CD8-positive, alpha-beta memory T cell (primary cell): ENCODE measurements at regions not wholly inside any gene's neighbourhood (a gene's known extent, or its start where the extent isn't known, plus 50 kb on each side); places are given as distances from the start of the nearest gene placed in this dataset.
A peak's percentile ranks its signal among the peaks of the same experiment; 100 is the strongest.
"Not testable (repeated sequence)": the region's sequence is repeated elsewhere in the genome, so short reads cannot be mapped to it uniquely, and the experiment has no call there.

Experiments used
- CTCF ChIA-PET: fragments of 350-600 bp; sonication (Branson Sonifier 250); formaldehyde crosslinking; loops from one replicate; lab custom pipeline; 2021; ENCODE audit warnings: antibody characterized with exemption; lab: Charles Lee
- POLR2A ChIA-PET: fragments of 350-600 bp; sonication (Branson Sonifier 250); formaldehyde crosslinking; loops from one replicate; lab custom pipeline; 2021; ENCODE audit warnings: antibody characterized with exemption; lab: Charles Lee
- DNase-seq, 5 donors: peaks; one replicate each; pipeline versions ENCODE4 v3.0.0 to v3.0.0-alpha.2; 2020 to 2022; ENCODE audit warnings: mixed read lengths in 1 of 5
- H3K27ac ChIP-seq: one replicate; pipeline ENCODE4 v1.7.0; 2013; ENCODE audit warnings: low read depth, mild to moderate bottlenecking, low read length, moderate library complexity
- H3K27me3 ChIP-seq: 2 replicates; pipeline ENCODE4 v1.7.0; 2013; ENCODE audit warnings: low read length, mild to moderate bottlenecking; ENCODE audit not compliant: insufficient read depth, poor library complexity, severe bottlenecking
- H3K36me3 ChIP-seq: 2 replicates; pipeline ENCODE4 v1.7.0; 2013; ENCODE audit warnings: mild to moderate bottlenecking, low read length, moderate library complexity; ENCODE audit not compliant: insufficient read depth
- H3K4me1 ChIP-seq: 2 replicates; pipeline ENCODE4 v1.7.0; 2013; ENCODE audit warnings: mild to moderate bottlenecking, low read length, moderate library complexity; ENCODE audit not compliant: insufficient read depth
- H3K4me3 ChIP-seq: 2 replicates; pipeline ENCODE4 v1.7.0; 2013; ENCODE audit warnings: mild to moderate bottlenecking, low read length
- H3K9me3 ChIP-seq: 2 replicates; pipeline ENCODE4 v1.7.0; 2013; ENCODE audit warnings: mild to moderate bottlenecking, low read length
- H3K27ac Mint-ChIP-seq, 8 donors: one replicate each; pipeline ENCODE4 v1.8.0; 2020 to 2021; ENCODE audit warnings: mixed read lengths in 8 of 8, mild to moderate bottlenecking in 6 of 8, inconsistent platforms in 3 of 8, moderate library complexity in 3 of 8
- H3K27me3 Mint-ChIP-seq, 2 donors: one replicate each; pipeline ENCODE4 v1.8.0; 2020 to 2021; ENCODE audit warnings: mixed read lengths in 2 of 2, mild to moderate bottlenecking in 1 of 2, moderate library complexity in 1 of 2
- H3K36me3 Mint-ChIP-seq, 3 donors: one replicate each; pipeline ENCODE4 v1.8.0; 2020 to 2021; ENCODE audit warnings: mixed read lengths in 3 of 3, inconsistent platforms in 1 of 3, mild to moderate bottlenecking in 1 of 3
- H3K4me1 Mint-ChIP-seq, 3 donors: one replicate each; pipeline ENCODE4 v1.8.0; 2020 to 2021; ENCODE audit warnings: mixed read lengths in 3 of 3, inconsistent platforms in 1 of 3, mild to moderate bottlenecking in 1 of 3
- H3K4me3 Mint-ChIP-seq, 7 donors: one replicate each; pipeline ENCODE4 v1.8.0; 2020 to 2021; ENCODE audit warnings: mixed read lengths in 7 of 7, mild to moderate bottlenecking in 6 of 7, moderate library complexity in 4 of 7, inconsistent platforms in 2 of 7
- H3K9me3 Mint-ChIP-seq, 5 donors: one replicate each; pipeline ENCODE4 v1.8.0; 2020 to 2022; ENCODE audit warnings: mixed read lengths in 5 of 5, mild to moderate bottlenecking in 3 of 5, moderate library complexity in 2 of 5, inconsistent platforms in 1 of 5

DNA sequence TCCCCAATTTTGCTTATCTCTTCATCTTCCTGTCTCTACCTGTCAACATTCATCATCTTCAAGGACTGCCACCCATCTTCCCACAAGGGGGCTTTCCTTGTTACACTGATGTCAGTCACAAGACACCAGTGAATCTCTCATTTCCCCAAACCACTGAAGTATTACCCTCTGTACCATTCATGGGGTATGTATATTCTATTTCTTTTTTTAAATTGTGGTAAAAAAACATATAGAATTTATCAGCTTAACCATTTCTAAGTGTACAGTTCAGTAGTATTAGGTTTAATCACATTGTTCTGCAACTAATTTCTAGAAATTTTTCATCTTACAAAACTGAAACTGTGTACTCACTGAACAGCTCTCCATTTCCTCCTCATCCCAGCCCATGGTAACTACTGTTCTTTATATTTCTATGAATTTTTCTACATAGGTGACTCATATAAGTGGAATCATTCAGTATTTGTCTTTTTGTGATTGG, 98.6 kb downstream of the LARP7 start:
- H3K36me3 Mint-ChIP-seq, result no peaks in the 10 kb centered on the region
- no peaks in the 10 kb centered on the region for H3K27me3 ChIP-seq
- no peaks in the 10 kb centered on the region for H3K36me3 ChIP-seq
- no peak for DNase-seq
- no peaks in the 10 kb centered on the region for H3K9me3 Mint-ChIP-seq
- ChIA-PET CTCF (interaction anchor here (1.0 kb wide), 1 partner anchor 14 kb away, joined by 3 read pairs; no protein-coding TSS in a partner anchor), POLR2A (no interaction called here)
- no peaks in the 10 kb centered on the region for H3K27me3 Mint-ChIP-seq
- H3K27ac ChIP-seq, result no peak overlapping the region
- H3K4me1 Mint-ChIP-seq, result peaks cover 0 to 8% (median 3%) of the 10 kb centered on the region in 3 donors
- H3K4me3 Mint-ChIP-seq, result no peak overlapping the region
- H3K9me3 ChIP-seq, result no peaks in the 10 kb centered on the region
- H3K4me1 ChIP-seq, result no peaks in the 10 kb centered on the region
- no peak overlapping the region for H3K27ac Mint-ChIP-seq
- H3K4me3 ChIP-seq, result no peak overlapping the region

DNA sequence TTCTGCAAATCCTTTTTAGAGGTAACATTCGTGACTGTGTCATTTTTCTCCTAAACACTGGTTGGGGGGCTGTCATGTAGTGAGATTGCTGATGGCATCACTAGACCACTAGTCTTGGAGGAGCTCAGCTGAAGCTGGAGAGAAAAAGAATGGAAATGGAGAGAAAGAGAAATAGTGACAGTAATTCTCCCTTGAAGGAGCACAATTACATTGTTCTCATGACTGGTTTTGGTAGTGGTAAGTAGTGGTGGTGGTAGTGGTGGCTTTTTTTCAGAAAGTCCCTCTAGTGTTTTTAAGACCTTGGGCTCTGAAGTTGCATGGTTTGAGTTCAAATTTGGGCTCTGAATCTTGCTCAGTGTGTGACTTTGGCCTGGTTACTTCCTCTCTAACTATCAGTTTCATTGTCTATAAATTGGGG, 99.8 kb downstream of the LARP7 start:
- Mint-ChIP-seq H3K4me3 (no peak overlapping the region), H3K27ac (peak overlapping the region in 1 of 8 donors; percentile 2), H3K4me1 (peaks cover 0 to 8% (median 3%) of the 10 kb centered on the region in 3 donors), H3K36me3 (no peaks in the 10 kb centered on the region), H3K9me3 (no peaks in the 10 kb centered on the region), H3K27me3 (no peaks in the 10 kb centered on the region)
- no peak for DNase-seq
- CTCF ChIA-PET, result no interaction called here
- H3K9me3 ChIP-seq, result no peaks in the 10 kb centered on the region
- no peaks in the 10 kb centered on the region for H3K36me3 ChIP-seq
- POLR2A ChIA-PET, result no interaction called here
- no peaks in the 10 kb centered on the region for H3K4me1 ChIP-seq
- H3K27me3 ChIP-seq, result no peaks in the 10 kb centered on the region
- no peak overlapping the region for H3K27ac ChIP-seq
- H3K4me3 ChIP-seq, result no peak overlapping the region

- Histone ChIP-seq H3K4me1 (no peaks in the 10 kb centered on the region), H3K36me3 (no peaks in the 10 kb centered on the region), H3K4me3 (no peak overlapping the region), H3K27me3 (no peaks in the 10 kb centered on the region), H3K27ac (no peak overlapping the region), H3K9me3 (no peaks in the 10 kb centered on the region)
- no peak overlapping the region for H3K4me3 Mint-ChIP-seq
- H3K27ac Mint-ChIP-seq, result no peak overlapping the region
- CTCF ChIA-PET, result no interaction called here
- no peaks in the 10 kb centered on the region for H3K27me3 Mint-ChIP-seq
- no peak for DNase-seq
- H3K9me3 Mint-ChIP-seq, result no peaks in the 10 kb centered on the region
- no peaks in the 10 kb centered on the region for H3K36me3 Mint-ChIP-seq
- H3K4me1 Mint-ChIP-seq, result peaks cover 0 to 8% (median 3%) of the 10 kb centered on the region in 3 donors
- POLR2A ChIA-PET, result no interaction called here
Measured at GRCh38 chr4:112739442-112739841, 102.5 kb downstream of the LARP7 start.

DNA sequence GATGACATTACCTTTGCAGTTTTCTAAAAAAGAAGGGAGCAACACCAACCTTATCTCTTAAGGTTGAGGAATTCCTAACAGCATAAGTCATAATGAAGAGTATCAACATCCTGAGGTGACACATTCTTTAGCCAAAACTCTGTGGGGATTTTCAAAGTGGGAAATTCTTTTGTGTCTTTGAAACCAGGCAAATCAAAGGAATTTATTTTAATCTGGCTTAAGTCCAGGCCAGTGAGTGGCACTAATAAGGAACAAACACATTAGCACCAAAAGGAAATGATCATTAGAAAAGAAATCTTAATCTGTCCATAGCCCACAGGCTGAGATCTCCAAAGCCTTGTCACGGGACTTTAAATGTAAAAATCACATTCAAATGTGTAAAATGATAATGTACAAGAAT, 110.1 kb downstream of the LARP7 start:
- Histone ChIP-seq H3K4me3 (no peak overlapping the region), H3K4me1 (no peaks in the 10 kb centered on the region), H3K9me3 (no peaks in the 10 kb centered on the region), H3K27ac (no peak overlapping the region), H3K36me3 (no peaks in the 10 kb centered on the region), H3K27me3 (no peaks in the 10 kb centered on the region)
- ChIA-PET POLR2A (no interaction called here), CTCF (no interaction called here)
- no peaks in the 10 kb centered on the region for H3K9me3 Mint-ChIP-seq
- H3K4me1 Mint-ChIP-seq, result no peaks in the 10 kb centered on the region
- no peak overlapping the region for H3K27ac Mint-ChIP-seq
- no peak overlapping the region for H3K4me3 Mint-ChIP-seq
- DNase-seq, result no peak
- H3K27me3 Mint-ChIP-seq, result peaks cover 2 to 14% of the 10 kb centered on the region in 2 donors
- no peaks in the 10 kb centered on the region for H3K36me3 Mint-ChIP-seq

DNA sequence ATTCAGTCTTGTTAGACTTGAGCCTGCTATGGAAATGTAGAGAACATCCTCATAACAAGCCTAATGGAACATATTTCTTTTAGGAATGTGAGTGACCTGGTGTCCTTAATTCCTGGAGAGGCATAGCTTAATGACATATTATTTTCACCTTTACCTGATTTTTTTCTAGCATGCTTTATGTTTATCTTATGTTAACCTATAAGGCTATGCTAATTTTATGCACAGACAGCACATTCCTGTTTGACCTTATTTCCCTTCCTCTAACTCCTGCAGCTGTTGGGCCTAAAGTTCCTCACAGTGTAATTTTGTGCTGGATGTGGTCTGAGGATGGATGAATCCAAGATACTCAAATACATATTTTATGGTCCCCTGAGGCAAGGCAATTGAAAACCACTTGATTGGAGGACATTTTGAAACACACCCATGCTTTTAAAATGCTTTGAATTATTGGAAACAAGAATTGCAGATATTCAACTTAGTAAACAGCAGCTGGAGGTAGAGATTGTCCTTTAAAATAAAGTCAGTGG, 111.5 kb downstream of the LARP7 start:
- Histone ChIP-seq H3K4me1 (no peaks in the 10 kb centered on the region), H3K36me3 (no peaks in the 10 kb centered on the region), H3K27me3 (no peaks in the 10 kb centered on the region), H3K4me3 (no peak overlapping the region), H3K9me3 (no peaks in the 10 kb centered on the region), H3K27ac (no peak overlapping the region)
- no peak overlapping the region for H3K4me3 Mint-ChIP-seq
- CTCF ChIA-PET, result interaction anchor here (1.5 kb wide), 1 partner anchor 17 kb away, joined by 4 read pairs; no protein-coding TSS in a partner anchor
- H3K36me3 Mint-ChIP-seq, result no peaks in the 10 kb centered on the region
- no peak for DNase-seq
- no peak overlapping the region for H3K27ac Mint-ChIP-seq
- no peaks in the 10 kb centered on the region for H3K4me1 Mint-ChIP-seq
- H3K27me3 Mint-ChIP-seq, result peaks cover 6 to 17% of the 10 kb centered on the region in 2 donors
- POLR2A ChIA-PET, result interaction anchor here (0.5 kb wide), 1 partner anchor 45 kb away, joined by 5 read pairs; no protein-coding TSS in a partner anchor
- no peaks in the 10 kb centered on the region for H3K9me3 Mint-ChIP-seq

- H3K9me3 Mint-ChIP-seq, H3K27me3 ChIP-seq, H3K4me1 Mint-ChIP-seq, POLR2A ChIA-PET, H3K36me3 Mint-ChIP-seq, H3K27ac Mint-ChIP-seq, H3K4me3 Mint-ChIP-seq, H3K9me3 ChIP-seq, H3K36me3 ChIP-seq, H3K27ac ChIP-seq, H3K4me1 ChIP-seq, DNase-seq, CTCF ChIA-PET, H3K4me3 ChIP-seq: not testable (repeated sequence)
- peaks cover 6 to 11% of the 10 kb centered on the region in 2 donors for H3K27me3 Mint-ChIP-seq
Measured at GRCh38 chr4:112750749-112751148, 113.8 kb downstream of the LARP7 start.

DNA sequence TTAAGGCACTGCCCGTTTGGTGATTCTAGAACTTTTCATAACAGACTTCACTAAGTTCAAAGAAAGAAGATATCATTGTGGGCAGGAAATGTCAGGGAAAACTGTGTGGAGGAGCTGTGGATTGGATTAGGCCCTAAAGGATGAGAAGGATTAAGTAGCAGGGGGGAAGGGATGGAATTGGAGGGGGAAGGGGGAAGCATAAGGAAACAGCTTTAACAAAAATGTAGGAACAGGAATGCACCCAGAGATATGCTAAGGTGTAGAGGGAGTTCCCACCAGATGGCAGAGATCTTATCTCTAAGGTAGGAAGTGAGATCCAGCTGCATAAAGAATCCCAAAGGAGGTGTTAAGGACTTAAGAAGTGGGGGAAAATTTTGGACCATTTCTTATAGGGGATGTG, 114.5 kb downstream of the LARP7 start:
- H3K9me3 ChIP-seq, result no peaks in the 10 kb centered on the region
- ChIA-PET CTCF (interaction anchor here (0.8 kb wide), 1 partner anchor 14 kb away, joined by 3 read pairs; no protein-coding TSS in a partner anchor), POLR2A (no interaction called here)
- no peak overlapping the region for H3K27ac Mint-ChIP-seq
- peaks cover 4 to 8% of the 10 kb centered on the region in 2 donors for H3K27me3 Mint-ChIP-seq
- no peaks in the 10 kb centered on the region for H3K4me1 Mint-ChIP-seq
- no peak overlapping the region for H3K4me3 Mint-ChIP-seq
- DNase-seq, result no peak
- no peak overlapping the region for H3K4me3 ChIP-seq
- H3K4me1 ChIP-seq, result no peaks in the 10 kb centered on the region
- H3K27me3 ChIP-seq, result no peaks in the 10 kb centered on the region
- H3K36me3 ChIP-seq, result no peaks in the 10 kb centered on the region
- H3K9me3 Mint-ChIP-seq, result no peaks in the 10 kb centered on the region
- no peak overlapping the region for H3K27ac ChIP-seq
- no peaks in the 10 kb centered on the region for H3K36me3 Mint-ChIP-seq

DNA sequence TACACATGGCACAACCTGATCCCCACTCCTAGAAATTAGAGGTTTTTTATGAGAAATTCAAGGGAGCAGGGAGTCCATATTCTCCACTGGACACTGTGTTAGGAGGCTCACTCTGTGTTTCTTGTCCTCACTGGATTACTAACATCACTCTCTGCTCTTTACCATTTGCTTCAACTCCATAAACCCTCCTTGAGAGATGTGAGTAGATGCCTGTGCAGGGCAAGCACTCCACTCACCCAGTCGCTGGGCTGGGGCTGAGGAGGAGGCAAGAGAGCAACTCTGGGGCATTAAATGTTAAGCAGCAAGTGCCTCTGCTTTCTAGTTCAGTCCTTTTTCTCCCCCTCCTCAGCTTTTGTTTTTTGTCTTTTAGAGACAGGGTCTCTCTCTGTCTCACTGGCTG, 115.1 kb downstream of the LARP7 start:
- H3K4me3 Mint-ChIP-seq, result no peak overlapping the region
- ChIA-PET POLR2A (no interaction called here), CTCF (interaction anchor here (0.8 kb wide), 1 partner anchor 13 kb away, joined by 3 read pairs; no protein-coding TSS in a partner anchor)
- H3K27ac Mint-ChIP-seq, result no peak overlapping the region
- H3K27me3 ChIP-seq, result no peaks in the 10 kb centered on the region
- H3K27ac ChIP-seq, result no peak overlapping the region
- no peaks in the 10 kb centered on the region for H3K9me3 Mint-ChIP-seq
- H3K36me3 ChIP-seq, result no peaks in the 10 kb centered on the region
- no peaks in the 10 kb centered on the region for H3K4me1 ChIP-seq
- DNase-seq, result no peak
- peaks cover 4 to 6% of the 10 kb centered on the region in 2 donors for H3K27me3 Mint-ChIP-seq
- no peaks in the 10 kb centered on the region for H3K36me3 Mint-ChIP-seq
- no peak overlapping the region for H3K4me3 ChIP-seq
- no peaks in the 10 kb centered on the region for H3K4me1 Mint-ChIP-seq
- H3K9me3 ChIP-seq, result no peaks in the 10 kb centered on the region
